Uterus (tissue), 2 donors: ENCODE measurements at regions not wholly inside any gene's neighbourhood (a gene's known extent, or its start where the extent isn't known, plus 50 kb on each side); places are given as distances from the start of the nearest gene placed in this dataset.

ENCODE experiments used
- CTCF ChIP-seq, 4 experiments: fragments of 200-600 bp in 2 of 4; fragments of 450-650 bp in 2 of 4; sonication (generic) in 2 of 4; IDR thresholded peaks; one replicate each; pipeline ENCODE4 v1.5.1; 2016 to 2019; ENCODE audit warnings: antibody characterized with exemption in 4 of 4, mild to moderate bottlenecking in 2 of 4, moderate library complexity in 1 of 4
- POLR2A ChIP-seq, 2 donors: fragments of 450-650 bp; IDR thresholded peaks; one replicate each; pipeline ENCODE4 v1.6.1; 2016; ENCODE audit warnings: antibody characterized with exemption in 2 of 2, mild to moderate bottlenecking in 1 of 2, moderate library complexity in 1 of 2

- no peak for TF ChIP-seq POLR2A (IDR thresholded peaks at IDR 0.05)
- TF ChIP-seq CTCF (IDR thresholded peaks at IDR 0.05), result no peak
Measured at GRCh38 chr6:104477569-104477968, 382.1 kb downstream of the HACE1 start.
